Endothelial cell of umbilical vein (primary cell): ENCODE measurements at regions not wholly inside any gene's neighbourhood (a gene's known extent, or its start where the extent isn't known, plus 50 kb on each side); places are given as distances from the start of the nearest gene placed in this dataset.

ENCODE experiments used
- BruUV-seq: library from RNA; stranded (reverse); fragments of 400-500 nt; replicated peaks from 2 replicates; lab custom pipeline; 2021; lab: Mats Ljungman, UMichigan
- CTCF ChIA-PET: fragments of 300-600, 350-600 bp; sonication (Branson Sonifier 250); formaldehyde crosslinking; loops from one replicate; lab custom pipeline; 2021; ENCODE audit warnings: antibody characterized with exemption, inconsistent platforms; lab: Charles Lee
- POLR2A ChIA-PET: fragments of 300-600, 350-600 bp; sonication (Branson Sonifier 250); formaldehyde crosslinking; loops from one replicate; lab custom pipeline; 2021; ENCODE audit warnings: antibody characterized with exemption, inconsistent platforms; lab: Charles Lee
- DNase-seq: peaks from one replicate; pipeline ENCODE4 v3.0.0-alpha.2; 2011; ENCODE audit warnings: low read depth, low spot score
- FAIRE-seq: peaks from 2 replicates; lab custom pipeline; 2011; peaks lifted over from hg19 to GRCh38; lab: Jason Lieb, UNC
- H2AFZ ChIP-seq: 2 replicates; pipeline ENCODE4 v1.6.0; 2012; ENCODE audit warnings: low read depth, low read length, control low read depth, inconsistent platforms
- H3K27ac ChIP-seq: 2 replicates; pipeline ENCODE4 v1.5.1; 2011; ENCODE audit warnings: low read depth, mild to moderate bottlenecking, control low read depth, low read length, moderate library complexity; ENCODE audit not compliant: insufficient read depth
- H3K27me3 ChIP-seq, 2 experiments: 2 replicates each; pipeline versions ENCODE4 v1.6.0 to v1.6.1; 2011; ENCODE audit warnings: low read length in 2 of 2, mixed read lengths in 1 of 2; ENCODE audit not compliant: control insufficient read depth in 2 of 2, insufficient read depth in 2 of 2
- H3K36me3 ChIP-seq, 2 experiments: 2 replicates in 1 of 2; 3 replicates in 1 of 2; pipeline ENCODE4 v1.5.1; 2011; ENCODE audit warnings: low read length in 2 of 2, mild to moderate bottlenecking in 1 of 2, moderate library complexity in 1 of 2; ENCODE audit not compliant: control insufficient read depth in 2 of 2, insufficient read depth in 2 of 2; ENCODE audit errors: extremely low read depth in 1 of 2
- H3K4me1 ChIP-seq: 3 replicates; pipeline ENCODE4 v1.5.1; 2011; ENCODE audit warnings: mild to moderate bottlenecking, low read length; ENCODE audit not compliant: control insufficient read depth, insufficient read depth; ENCODE audit errors: extremely low read depth
- H3K4me2 ChIP-seq: 2 replicates; pipeline ENCODE4 v1.6.1; 2011; ENCODE audit warnings: low read length, control low read depth, mixed read lengths; ENCODE audit not compliant: insufficient read depth
- H3K4me3 ChIP-seq, 3 experiments: fragments of 200-600 bp in 1 of 3; sonication (generic), shearing (Covaris generic) in 1 of 3; replicated peaks in 1 of 3; 2 replicates each; pipeline ENCODE4 v1.5.1; 2011 to 2016; ENCODE audit warnings: control low read depth in 3 of 3, low read length in 3 of 3, mild to moderate bottlenecking in 2 of 3, inconsistent platforms in 1 of 3, low read depth in 1 of 3, moderate library complexity in 1 of 3; ENCODE audit not compliant: insufficient read depth in 1 of 3
- H3K79me2 ChIP-seq: 2 replicates; pipeline ENCODE4 v1.6.0; 2012; ENCODE audit warnings: low read length, inconsistent platforms; ENCODE audit not compliant: control insufficient read depth, insufficient read depth
- H3K9ac ChIP-seq: replicated peaks from 2 replicates; pipeline ENCODE3; 2011; ENCODE audit warnings: low read length, control low read depth; ENCODE audit not compliant: insufficient read depth; ENCODE audit errors: extremely low read depth
- H3K9me1 ChIP-seq: replicated peaks from 3 replicates; pipeline ENCODE4 v1.6.0; 2011; ENCODE audit warnings: mild to moderate bottlenecking, low read length; ENCODE audit not compliant: control insufficient read depth, insufficient read depth; ENCODE audit errors: extremely low read depth
- H3K9me3 ChIP-seq: replicated peaks from 2 replicates; pipeline ENCODE4 v1.5.1; 2012; ENCODE audit warnings: low read length, inconsistent platforms; ENCODE audit not compliant: control insufficient read depth, insufficient read depth
- H4K20me1 ChIP-seq: replicated peaks from 2 replicates; pipeline ENCODE3; 2011; ENCODE audit warnings: mild to moderate bottlenecking, low read length; ENCODE audit not compliant: control insufficient read depth, insufficient read depth; ENCODE audit errors: extremely low read depth
- CTCF ChIP-seq, 2 donors: IDR thresholded peaks; 1 replicate in 1 of 2; 2 replicates in 1 of 2; pipeline ENCODE4 v1.5.1; 2011; ENCODE audit warnings: low read length in 2 of 2, mild to moderate bottlenecking in 2 of 2, moderate library complexity in 2 of 2, control low read depth in 1 of 2, inconsistent platforms in 1 of 2, low read depth in 1 of 2; ENCODE audit not compliant: insufficient read depth in 1 of 2; ENCODE audit errors: extremely low read depth in 1 of 2
- EZH2 ChIP-seq: IDR thresholded peaks from 2 replicates; pipeline ENCODE4 v1.6.1; 2012; ENCODE audit warnings: borderline replicate concordance, low read depth, mild to moderate bottlenecking, moderate library complexity, low read length, inconsistent platforms; ENCODE audit not compliant: severe bottlenecking
- FOS ChIP-seq: IDR thresholded peaks from 2 replicates; pipeline ENCODE4 v1.6.1; 2011; ENCODE audit warnings: mild to moderate bottlenecking, low read length, moderate library complexity, borderline replicate concordance; ENCODE audit not compliant: insufficient read depth
- GATA2 ChIP-seq: IDR thresholded peaks from 2 replicates; pipeline ENCODE4 v1.7.0; 2011; ENCODE audit warnings: low read depth, mild to moderate bottlenecking, moderate library complexity, mixed read lengths, low read length; ENCODE audit not compliant: insufficient read length, insufficient read depth
- JUN ChIP-seq: IDR thresholded peaks from 2 replicates; pipeline ENCODE4 v1.6.1; 2011; ENCODE audit warnings: borderline replicate concordance, low read depth; ENCODE audit not compliant: insufficient read length, insufficient read depth
- MAX ChIP-seq: IDR thresholded peaks from 2 replicates; pipeline ENCODE4 v1.6.1; 2011; ENCODE audit not compliant: insufficient read depth, insufficient read length
- MYC ChIP-seq: IDR thresholded peaks from one replicate; pipeline ENCODE4 v1.6.1; 2011; ENCODE audit warnings: mild to moderate bottlenecking, low read depth, low read length
- POLR2A ChIP-seq: IDR thresholded peaks from 2 replicates; pipeline ENCODE4 v1.6.1; 2012; ENCODE audit warnings: low read depth, mild to moderate bottlenecking, control low read depth, low read length
- POLR2AphosphoS5 ChIP-seq: IDR thresholded peaks from 2 replicates; pipeline ENCODE4 v1.6.1; 2012; ENCODE audit warnings: low read depth, mild to moderate bottlenecking, control low read depth, low read length, moderate library complexity; ENCODE audit not compliant: insufficient read depth
- dilution Hi-C: fragments of 300-500 bp; cut with MboI; formaldehyde crosslinking; loops from one replicate; pipeline ENCODE4 v1.15.0; 2019; ENCODE audit warnings: low sequenced_read_pairs; ENCODE audit not compliant: extremely low pct_ligation_motif_present
- intact Hi-C: fragments of 100-400 bp; cut with micrococcal nuclease; formaldehyde crosslinking; loops from one replicate; pipeline ENCODE4 v1.10.0; 2022

GRCh38 chr14:49194067-49194466 is 392.1 kb downstream of the RPS29 start:
- POLR2A ChIA-PET = no interaction called here
- no peaks in the 10 kb centered on the region for H3K79me2 ChIP-seq
- intact Hi-C loops (no loop called here), dilution Hi-C loops (no loop called here)
- H3K4me1 ChIP-seq = no peaks in the 10 kb centered on the region
- H3K9me1 ChIP-seq = no peaks in the 10 kb centered on the region
- H4K20me1 ChIP-seq = no peaks in the 10 kb centered on the region
- H3K36me3 ChIP-seq = no peaks in the 10 kb centered on the region
- TF ChIP-seq FOS (no peak), CTCF (IDR thresholded peaks at IDR 0.05; ENCODE audit: extremely low read depth in 1 of 2, insufficient read depth in 1 of 2, low read depth in 1 of 2, low read length in 2 of 2) (no peak), POLR2AphosphoS5 (no peak), EZH2 (no peak), JUN (no peak), GATA2 (no peak), MYC (no peak), POLR2A (no peak), MAX (no peak)
- no peak overlapping the region for H3K4me2 ChIP-seq
- H2AFZ ChIP-seq = no peak overlapping the region
- H3K27me3 ChIP-seq = no peaks in the 10 kb centered on the region
- no peak overlapping the region for H3K4me3 ChIP-seq
- FAIRE-seq = no peak
- no TSS peak for BruUV-seq
- H3K27ac ChIP-seq = no peak overlapping the region
- H3K9me3 ChIP-seq = no peaks in the 10 kb centered on the region
- CTCF ChIA-PET = no interaction called here
- no peak for DNase-seq
- H3K9ac ChIP-seq = no peak overlapping the region
